Activated CD4-positive, alpha-beta memory T cell treated with anti-CD3 and anti-CD28 coated beads for 36 hours (primary cell): ENCODE measurements at regions not wholly inside any gene's neighbourhood (a gene's known extent, or its start where the extent isn't known, plus 50 kb on each side); places are given as distances from the start of the nearest gene placed in this dataset.

Source experiments
- CTCF ChIA-PET: fragments of 350-600 bp; sonication (Branson Sonifier 250); formaldehyde crosslinking; loops from one replicate; lab custom pipeline; 2021; ENCODE audit warnings: antibody characterized with exemption, inconsistent platforms; lab: Charles Lee
- POLR2A ChIA-PET: fragments of 350-600 bp; sonication (Branson Sonifier 250); formaldehyde crosslinking; loops from one replicate; lab custom pipeline; 2021; ENCODE audit warnings: antibody characterized with exemption; lab: Charles Lee
- DNase-seq: peaks from one replicate; pipeline ENCODE4 v3.0.0-alpha.2; 2020
- H3K27ac Mint-ChIP-seq: one replicate; pipeline ENCODE4 v1.8.0; 2021; ENCODE audit warnings: mixed read lengths
- H3K27me3 Mint-ChIP-seq: one replicate; pipeline ENCODE4 v1.8.0; 2021; ENCODE audit warnings: mixed read lengths
- H3K36me3 Mint-ChIP-seq: one replicate; pipeline ENCODE4 v1.8.0; 2021; ENCODE audit warnings: mixed read lengths
- H3K4me1 Mint-ChIP-seq: one replicate; pipeline ENCODE4 v1.8.0; 2021; ENCODE audit warnings: low read depth, mixed read lengths
- H3K4me3 Mint-ChIP-seq: one replicate; pipeline ENCODE4 v1.8.0; 2021; ENCODE audit warnings: mild to moderate bottlenecking, mixed read lengths
- H3K9me3 Mint-ChIP-seq: one replicate; pipeline ENCODE4 v1.8.0; 2021; ENCODE audit warnings: mixed read lengths
- intact Hi-C: fragments of 100-400 bp; cut with micrococcal nuclease; formaldehyde crosslinking; loops from one replicate; pipeline ENCODE4 v1.15.1; 2023

- no peaks in the 10 kb centered on the region for H3K27me3 Mint-ChIP-seq
- H3K4me1 Mint-ChIP-seq = peaks cover 31% of the 10 kb centered on the region
- intact Hi-C loops = loop anchor here (5.0 kb wide), 1 partner anchor 50 kb away; no protein-coding TSS in a partner anchor
- peak; percentile 59 for DNase-seq
- POLR2A ChIA-PET = interaction anchor here (0.6 to 1.4 kb wide), 6 partner anchors 10 to 105 kb away, joined by 3 to 5 read pairs (median 3); no protein-coding TSS in a partner anchor
- no peaks in the 10 kb centered on the region for H3K36me3 Mint-ChIP-seq
- H3K9me3 Mint-ChIP-seq = no peaks in the 10 kb centered on the region
- CTCF ChIA-PET = interaction anchor here (1.5 to 1.9 kb wide), 2 partner anchors 37 to 133 kb away, joined by 6 read pairs; no protein-coding TSS in a partner anchor
- H3K27ac Mint-ChIP-seq = peak overlapping the region; percentile 68
- H3K4me3 Mint-ChIP-seq = no peak overlapping the region
These were observed 75.2 kb upstream of the LCLAT1 start for GRCh38 chr2:30371772-30372373.

GRCh38 chr2:30372826-30373225 is 74.2 kb upstream of the LCLAT1 start:
- H3K4me1 Mint-ChIP-seq = peaks cover 29% of the 10 kb centered on the region
- no peak for DNase-seq
- no peaks in the 10 kb centered on the region for H3K36me3 Mint-ChIP-seq
- intact Hi-C loops = loop anchor here (5.0 kb wide), 1 partner anchor 49 kb away; no protein-coding TSS in a partner anchor
- peak overlapping the region; percentile 25 for H3K27ac Mint-ChIP-seq
- ChIA-PET POLR2A (interaction anchor here (1.0 to 1.2 kb wide), 2 partner anchors 49 to 106 kb away, joined by 3 to 5 read pairs; no protein-coding TSS in a partner anchor), CTCF (interaction anchor here (0.7 to 1.9 kb wide), 4 partner anchors 38 to 134 kb away, joined by 3 to 6 read pairs (median 6); no protein-coding TSS in a partner anchor)
- H3K9me3 Mint-ChIP-seq = no peaks in the 10 kb centered on the region
- no peak overlapping the region for H3K4me3 Mint-ChIP-seq
- no peaks in the 10 kb centered on the region for H3K27me3 Mint-ChIP-seq

GRCh38 chr2:30373881-30374302 is 73.2 kb upstream of the LCLAT1 start:
- Mint-ChIP-seq H3K27ac (peak overlapping the region; percentile 25), H3K27me3 (no peaks in the 10 kb centered on the region), H3K36me3 (no peaks in the 10 kb centered on the region), H3K4me3 (no peak overlapping the region), H3K9me3 (no peaks in the 10 kb centered on the region), H3K4me1 (peaks cover 29% of the 10 kb centered on the region)
- intact Hi-C loops = loop anchor here (5.0 kb wide), 1 partner anchor 48 kb away; no protein-coding TSS in a partner anchor
- CTCF ChIA-PET = interaction anchor here (1.0 to 1.4 kb wide), 2 partner anchors 11 to 39 kb away, joined by 3 to 6 read pairs; no protein-coding TSS in a partner anchor
- DNase-seq = peak; percentile 19
- POLR2A ChIA-PET = interaction anchor here (0.7 to 1.2 kb wide), 3 partner anchors 20 to 142 kb away, joined by 3 to 5 read pairs (median 3); no protein-coding TSS in a partner anchor

GRCh38 chr2:30374380-30374779 is 72.7 kb upstream of the LCLAT1 start:
- DNase-seq = no peak
- ChIA-PET CTCF (interaction anchor here (1.4 kb wide), 1 partner anchor 39 kb away, joined by 6 read pairs; no protein-coding TSS in a partner anchor), POLR2A (interaction anchor here (1.0 to 1.2 kb wide), 2 partner anchors 48 to 142 kb away, joined by 3 to 5 read pairs; no protein-coding TSS in a partner anchor)
- Mint-ChIP-seq H3K27me3 (no peaks in the 10 kb centered on the region), H3K4me3 (no peak overlapping the region), H3K9me3 (no peaks in the 10 kb centered on the region), H3K36me3 (no peaks in the 10 kb centered on the region), H3K4me1 (peaks cover 29% of the 10 kb centered on the region), H3K27ac (peak overlapping the region; percentile 25)
- intact Hi-C loops = loop anchor here (5.0 kb wide), 1 partner anchor 48 kb away; no protein-coding TSS in a partner anchor

- CTCF ChIA-PET = no interaction called here
These were observed 71.1 kb upstream of the LCLAT1 start for GRCh38 chr2:30375915-30376314.

GRCh38 chr2:30379481-30379880 is 67.6 kb upstream of the LCLAT1 start:
- Mint-ChIP-seq H3K36me3 (no peaks in the 10 kb centered on the region), H3K27ac (no peak overlapping the region), H3K4me1 (no peaks in the 10 kb centered on the region), H3K9me3 (no peaks in the 10 kb centered on the region), H3K27me3 (no peaks in the 10 kb centered on the region), H3K4me3 (no peak overlapping the region)
- POLR2A ChIA-PET = no interaction called here
- CTCF ChIA-PET = no interaction called here
- no peak for DNase-seq
- intact Hi-C loops = no loop called here

More at GRCh38 chr2:30375915-30376314, 71.1 kb upstream of the LCLAT1 start:
- Mint-ChIP-seq H3K27me3 (no peaks in the 10 kb centered on the region), H3K9me3 (no peaks in the 10 kb centered on the region), H3K4me3 (no peak overlapping the region), H3K4me1 (peaks cover 29% of the 10 kb centered on the region), H3K27ac (no peak overlapping the region), H3K36me3 (no peaks in the 10 kb centered on the region)
- intact Hi-C loops = no loop called here
- POLR2A ChIA-PET = no interaction called here
- no peak for DNase-seq

GRCh38 chr2:30380824-30381223 is 66.2 kb upstream of the LCLAT1 start:
- ChIA-PET CTCF (no interaction called here), POLR2A (no interaction called here)
- Mint-ChIP-seq H3K4me1 (no peaks in the 10 kb centered on the region), H3K36me3 (no peaks in the 10 kb centered on the region), H3K27me3 (no peaks in the 10 kb centered on the region), H3K4me3 (no peak overlapping the region), H3K9me3 (no peaks in the 10 kb centered on the region), H3K27ac (peak overlapping the region; percentile 34)
- intact Hi-C loops = no loop called here
- DNase-seq = no peak

- H3K36me3 Mint-ChIP-seq = no peaks in the 10 kb centered on the region
- CTCF ChIA-PET = interaction anchor here (0.5 to 0.7 kb wide), 2 partner anchors 170 to 329 kb away, joined by 3 to 4 read pairs; no protein-coding TSS in a partner anchor
These were observed 64.8 kb upstream of the LCLAT1 start for GRCh38 chr2:30382162-30382783.

GRCh38 chr2:30382995-30383394 is 64.1 kb upstream of the LCLAT1 start:
- Mint-ChIP-seq H3K9me3 (no peaks in the 10 kb centered on the region), H3K27ac (no peak overlapping the region), H3K4me3 (no peak overlapping the region), H3K36me3 (no peaks in the 10 kb centered on the region), H3K4me1 (no peaks in the 10 kb centered on the region), H3K27me3 (no peaks in the 10 kb centered on the region)
- intact Hi-C loops = no loop called here
- POLR2A ChIA-PET = no interaction called here
- CTCF ChIA-PET = no interaction called here
- no peak for DNase-seq

More at GRCh38 chr2:30382162-30382783, 64.8 kb upstream of the LCLAT1 start:
- H3K27ac Mint-ChIP-seq = no peak overlapping the region
- no peaks in the 10 kb centered on the region for H3K27me3 Mint-ChIP-seq
- no peaks in the 10 kb centered on the region for H3K9me3 Mint-ChIP-seq
- DNase-seq = no peak
- POLR2A ChIA-PET = no interaction called here
- no peaks in the 10 kb centered on the region for H3K4me1 Mint-ChIP-seq
- no peak overlapping the region for H3K4me3 Mint-ChIP-seq
- intact Hi-C loops = no loop called here

- DNase-seq = no peak
- no peaks in the 10 kb centered on the region for H3K36me3 Mint-ChIP-seq
- no peak overlapping the region for H3K4me3 Mint-ChIP-seq
- POLR2A ChIA-PET = no interaction called here
- no peaks in the 10 kb centered on the region for H3K27me3 Mint-ChIP-seq
- intact Hi-C loops = no loop called here
- CTCF ChIA-PET = no interaction called here
- H3K4me1 Mint-ChIP-seq = no peaks in the 10 kb centered on the region
- H3K9me3 Mint-ChIP-seq = no peaks in the 10 kb centered on the region
- H3K27ac Mint-ChIP-seq = no peak overlapping the region
These were observed 61.7 kb upstream of the LCLAT1 start for GRCh38 chr2:30385327-30385726.

GRCh38 chr2:30392097-30392496 is 54.9 kb upstream of the LCLAT1 start:
- intact Hi-C loops = no loop called here
- ChIA-PET POLR2A (no interaction called here), CTCF (no interaction called here)
- Mint-ChIP-seq H3K36me3 (no peaks in the 10 kb centered on the region), H3K4me3 (no peak overlapping the region), H3K27me3 (no peaks in the 10 kb centered on the region), H3K9me3 (no peaks in the 10 kb centered on the region), H3K27ac (no peak overlapping the region), H3K4me1 (no peaks in the 10 kb centered on the region)
- DNase-seq = no peak

- Mint-ChIP-seq H3K27ac (no peak overlapping the region), H3K9me3 (no peaks in the 10 kb centered on the region), H3K4me3 (no peak overlapping the region), H3K36me3 (no peaks in the 10 kb centered on the region), H3K27me3 (no peaks in the 10 kb centered on the region), H3K4me1 (no peaks in the 10 kb centered on the region)
- POLR2A ChIA-PET = no interaction called here
- DNase-seq = no peak
- intact Hi-C loops = no loop called here
- CTCF ChIA-PET = no interaction called here
These were observed 53.5 kb upstream of the LCLAT1 start for GRCh38 chr2:30393510-30393909.
